Activated CD4-positive, alpha-beta memory T cell treated with anti-CD3 and anti-CD28 coated beads for 36 hours (primary cell): ENCODE measurements at regions not wholly inside any gene's neighbourhood (a gene's known extent, or its start where the extent isn't known, plus 50 kb on each side); places are given as distances from the start of the nearest gene placed in this dataset.

Source experiments
- CTCF ChIA-PET: fragments of 350-600 bp; sonication (Branson Sonifier 250); formaldehyde crosslinking; loops from one replicate; lab custom pipeline; 2021; ENCODE audit warnings: antibody characterized with exemption, inconsistent platforms; lab: Charles Lee
- POLR2A ChIA-PET: fragments of 350-600 bp; sonication (Branson Sonifier 250); formaldehyde crosslinking; loops from one replicate; lab custom pipeline; 2021; ENCODE audit warnings: antibody characterized with exemption; lab: Charles Lee
- DNase-seq: peaks from one replicate; pipeline ENCODE4 v3.0.0-alpha.2; 2020
- H3K27ac Mint-ChIP-seq: one replicate; pipeline ENCODE4 v1.8.0; 2021; ENCODE audit warnings: mixed read lengths
- H3K27me3 Mint-ChIP-seq: one replicate; pipeline ENCODE4 v1.8.0; 2021; ENCODE audit warnings: mixed read lengths
- H3K36me3 Mint-ChIP-seq: one replicate; pipeline ENCODE4 v1.8.0; 2021; ENCODE audit warnings: mixed read lengths
- H3K4me1 Mint-ChIP-seq: one replicate; pipeline ENCODE4 v1.8.0; 2021; ENCODE audit warnings: low read depth, mixed read lengths
- H3K4me3 Mint-ChIP-seq: one replicate; pipeline ENCODE4 v1.8.0; 2021; ENCODE audit warnings: mild to moderate bottlenecking, mixed read lengths
- H3K9me3 Mint-ChIP-seq: one replicate; pipeline ENCODE4 v1.8.0; 2021; ENCODE audit warnings: mixed read lengths
- intact Hi-C: fragments of 100-400 bp; cut with micrococcal nuclease; formaldehyde crosslinking; loops from one replicate; pipeline ENCODE4 v1.15.1; 2023

GRCh38 chr6:165864218-165864617, 201.2 kb upstream of the PDE10A start:
- DNase-seq, result no peak
- intact Hi-C loops, result no loop called here
- POLR2A ChIA-PET, result no interaction called here
- no peak overlapping the region for H3K4me3 Mint-ChIP-seq
- no peaks in the 10 kb centered on the region for H3K4me1 Mint-ChIP-seq
- peaks cover 9% of the 10 kb centered on the region for H3K27me3 Mint-ChIP-seq
- peaks cover 16% of the 10 kb centered on the region for H3K9me3 Mint-ChIP-seq
- no peak overlapping the region for H3K27ac Mint-ChIP-seq
- CTCF ChIA-PET, result interaction anchor here (2.8 kb wide), 1 partner anchor 14 kb away, joined by 7 read pairs; no protein-coding TSS in a partner anchor
- peaks cover 2% of the 10 kb centered on the region for H3K36me3 Mint-ChIP-seq

GRCh38 chr6:165863801-165864200, 200.8 kb upstream of the PDE10A start:
- CTCF ChIA-PET, result interaction anchor here (2.8 kb wide), 1 partner anchor 13 kb away, joined by 7 read pairs; no protein-coding TSS in a partner anchor
- intact Hi-C loops, result no loop called here
- Mint-ChIP-seq H3K4me3 (no peak overlapping the region), H3K9me3 (peaks cover 14% of the 10 kb centered on the region), H3K27me3 (peaks cover 13% of the 10 kb centered on the region), H3K4me1 (no peaks in the 10 kb centered on the region), H3K27ac (no peak overlapping the region), H3K36me3 (peaks cover 2% of the 10 kb centered on the region)
- POLR2A ChIA-PET, result no interaction called here
- no peak for DNase-seq

- intact Hi-C loops, result no loop called here
- ChIA-PET POLR2A (no interaction called here), CTCF (interaction anchor here (2.8 kb wide), 1 partner anchor 12 kb away, joined by 7 read pairs; no protein-coding TSS in a partner anchor)
- no peaks in the 10 kb centered on the region for H3K4me1 Mint-ChIP-seq
- peaks cover 14% of the 10 kb centered on the region for H3K9me3 Mint-ChIP-seq
- H3K36me3 Mint-ChIP-seq, result peaks cover 2% of the 10 kb centered on the region
- no peak for DNase-seq
- H3K27ac Mint-ChIP-seq, result no peak overlapping the region
- peaks cover 14% of the 10 kb centered on the region for H3K27me3 Mint-ChIP-seq
- no peak overlapping the region for H3K4me3 Mint-ChIP-seq
These were observed 199.8 kb upstream of the PDE10A start for GRCh38 chr6:165862813-165863212.

- H3K9me3 Mint-ChIP-seq, result peaks cover 8% of the 10 kb centered on the region
- no peak for DNase-seq
- H3K27ac Mint-ChIP-seq, result no peak overlapping the region
- ChIA-PET POLR2A (no interaction called here), CTCF (no interaction called here)
- intact Hi-C loops, result no loop called here
- peaks cover 18% of the 10 kb centered on the region for H3K27me3 Mint-ChIP-seq
- no peak overlapping the region for H3K4me3 Mint-ChIP-seq
- H3K36me3 Mint-ChIP-seq, result no peaks in the 10 kb centered on the region
- no peaks in the 10 kb centered on the region for H3K4me1 Mint-ChIP-seq
These were observed 198.2 kb upstream of the PDE10A start for GRCh38 chr6:165861226-165861625.

- no peak for DNase-seq
- Mint-ChIP-seq H3K27ac (no peak overlapping the region), H3K9me3 (no peaks in the 10 kb centered on the region), H3K36me3 (no peaks in the 10 kb centered on the region), H3K27me3 (peaks cover 26% of the 10 kb centered on the region), H3K4me1 (no peaks in the 10 kb centered on the region), H3K4me3 (no peak overlapping the region)
- intact Hi-C loops, result no loop called here
- CTCF ChIA-PET, result interaction anchor here (2.1 kb wide), 1 partner anchor 9 kb away, joined by 10 read pairs; no protein-coding TSS in a partner anchor
- POLR2A ChIA-PET, result no interaction called here
These were observed 195.5 kb upstream of the PDE10A start for GRCh38 chr6:165858586-165858985.

GRCh38 chr6:165855856-165856255, 192.8 kb upstream of the PDE10A start:
- intact Hi-C loops, result no loop called here
- no peak overlapping the region for H3K27ac Mint-ChIP-seq
- ChIA-PET POLR2A (no interaction called here), CTCF (no interaction called here)
- no peaks in the 10 kb centered on the region for H3K9me3 Mint-ChIP-seq
- H3K27me3 Mint-ChIP-seq, result peaks cover 36% of the 10 kb centered on the region
- no peak overlapping the region for H3K4me3 Mint-ChIP-seq
- H3K4me1 Mint-ChIP-seq, result no peaks in the 10 kb centered on the region
- H3K36me3 Mint-ChIP-seq, result no peaks in the 10 kb centered on the region
- DNase-seq, result no peak

GRCh38 chr6:165854863-165855593, 192.0 kb upstream of the PDE10A start:
- Mint-ChIP-seq H3K27ac (no peak overlapping the region), H3K27me3 (peaks cover 39% of the 10 kb centered on the region), H3K4me3 (no peak overlapping the region), H3K36me3 (no peaks in the 10 kb centered on the region), H3K9me3 (no peaks in the 10 kb centered on the region), H3K4me1 (peaks cover 4% of the 10 kb centered on the region)
- ChIA-PET CTCF (no interaction called here), POLR2A (no interaction called here)
- intact Hi-C loops, result no loop called here
- DNase-seq, result no peak

GRCh38 chr6:165854061-165854862, 191.2 kb upstream of the PDE10A start:
- CTCF ChIA-PET, result no interaction called here
- DNase-seq, result no peak
- Mint-ChIP-seq H3K4me1 (peaks cover 5% of the 10 kb centered on the region), H3K27me3 (peaks cover 46% of the 10 kb centered on the region), H3K27ac (no peak overlapping the region), H3K9me3 (no peaks in the 10 kb centered on the region), H3K4me3 (no peak overlapping the region), H3K36me3 (no peaks in the 10 kb centered on the region)
- intact Hi-C loops, result no loop called here
- POLR2A ChIA-PET, result no interaction called here

- CTCF ChIA-PET, result interaction anchor here (1.2 to 1.4 kb wide), 2 partner anchors 10 to 412 kb away, joined by 3 to 5 read pairs; no protein-coding TSS in a partner anchor
These were observed 189.6 kb upstream of the PDE10A start for GRCh38 chr6:165852676-165853075.

GRCh38 chr6:165850434-165851019, 187.5 kb upstream of the PDE10A start:
- DNase-seq, result peak; percentile 69
- Mint-ChIP-seq H3K27ac (no peak overlapping the region), H3K4me1 (peaks cover 5% of the 10 kb centered on the region), H3K4me3 (no peak overlapping the region), H3K36me3 (no peaks in the 10 kb centered on the region), H3K9me3 (no peaks in the 10 kb centered on the region), H3K27me3 (peaks cover 54% of the 10 kb centered on the region)
- CTCF ChIA-PET, result interaction anchor here (0.7 to 2.0 kb wide), 12 partner anchors 9 to 410 kb away, joined by 3 to 16 read pairs (median 5); no protein-coding TSS in a partner anchor
- POLR2A ChIA-PET, result no interaction called here
- intact Hi-C loops, result loop anchor here (1.0 kb wide), 2 partner anchors 121 to 410 kb away; no protein-coding TSS in a partner anchor

More at GRCh38 chr6:165852676-165853075, 189.6 kb upstream of the PDE10A start:
- intact Hi-C loops, result no loop called here
- peaks cover 5% of the 10 kb centered on the region for H3K4me1 Mint-ChIP-seq
- H3K9me3 Mint-ChIP-seq, result no peaks in the 10 kb centered on the region
- H3K4me3 Mint-ChIP-seq, result no peak overlapping the region
- no peaks in the 10 kb centered on the region for H3K36me3 Mint-ChIP-seq
- no peak for DNase-seq
- H3K27me3 Mint-ChIP-seq, result peaks cover 53% of the 10 kb centered on the region
- no peak overlapping the region for H3K27ac Mint-ChIP-seq
- POLR2A ChIA-PET, result no interaction called here

GRCh38 chr6:165849534-165850430, 186.7 kb upstream of the PDE10A start:
- H3K4me3 Mint-ChIP-seq, result no peak overlapping the region
- POLR2A ChIA-PET, result interaction anchor here (0.6 kb wide), 1 partner anchor 50 kb away, joined by 4 read pairs; no protein-coding TSS in a partner anchor
- no peaks in the 10 kb centered on the region for H3K36me3 Mint-ChIP-seq
- DNase-seq, result no peak
- H3K27me3 Mint-ChIP-seq, result peaks cover 58% of the 10 kb centered on the region
- H3K4me1 Mint-ChIP-seq, result peaks cover 5% of the 10 kb centered on the region
- H3K9me3 Mint-ChIP-seq, result no peaks in the 10 kb centered on the region
- intact Hi-C loops, result loop anchor here (1.0 kb wide), 2 partner anchors 120 to 409 kb away; no protein-coding TSS in a partner anchor
- CTCF ChIA-PET, result interaction anchor here (0.7 to 2.0 kb wide), 11 partner anchors 8 to 410 kb away, joined by 3 to 16 read pairs (median 5); no protein-coding TSS in a partner anchor
- H3K27ac Mint-ChIP-seq, result no peak overlapping the region
